ENCODE measurements at regions not wholly inside any gene's neighbourhood (a gene's known extent, or its start where the extent isn't known, plus 50 kb on each side); places are given as distances from the start of the nearest gene placed in this dataset.

DNA sequence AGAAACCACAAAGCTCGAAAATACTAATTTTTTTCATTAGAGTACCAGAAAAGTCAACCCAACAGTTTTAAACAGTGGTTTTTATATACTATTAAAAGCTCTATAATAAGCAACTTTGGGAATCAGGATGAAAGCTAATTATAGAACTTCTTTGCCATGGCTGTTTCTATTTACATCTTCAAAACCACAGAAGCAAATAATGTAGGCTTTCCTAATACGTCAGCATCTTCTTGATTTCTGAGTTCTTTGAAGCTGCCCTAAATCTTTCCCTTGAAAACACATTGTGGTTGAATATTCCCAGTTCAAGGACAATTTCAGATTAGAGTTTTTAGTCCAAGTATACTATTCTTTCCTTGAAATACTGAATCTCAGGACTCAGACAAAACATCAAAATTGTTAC, 460.2 kb upstream of the FAT1 start:
- H3K4me1 Mint-ChIP-seq: no peaks in the 10 kb centered on the region
- Histone ChIP-seq H3K27me3 (ENCODE audit: control insufficient read depth, insufficient read depth, low read length) (no peaks in the 10 kb centered on the region), H3K4me3 (ENCODE audit: low read length) (no peak overlapping the region), H3K9me3 (ENCODE audit: control insufficient read depth, insufficient read depth, low read length) (peaks cover 9% of the 10 kb centered on the region), H3K4me1 (ENCODE audit: control insufficient read depth, insufficient read depth, low read length) (no peaks in the 10 kb centered on the region), H3K36me3 (ENCODE audit: control insufficient read depth, insufficient read depth, low read length) (no peaks in the 10 kb centered on the region), H3K27ac (ENCODE audit: low read length) (no peak overlapping the region)
- ATAC-seq (no peak), DNase-seq (no peak)
- H3K27ac Mint-ChIP-seq: no peak overlapping the region
- intact Hi-C loops (cut with micrococcal nuclease): no loop called here
- no peak overlapping the region for H3K4me3 Mint-ChIP-seq
- H3K9me3 Mint-ChIP-seq: peaks cover 10 to 12% of the 10 kb centered on the region in 2 donors
- peaks cover 11% of the 10 kb centered on the region for H3K36me3 Mint-ChIP-seq
- TF ChIP-seq, protein P1, sequence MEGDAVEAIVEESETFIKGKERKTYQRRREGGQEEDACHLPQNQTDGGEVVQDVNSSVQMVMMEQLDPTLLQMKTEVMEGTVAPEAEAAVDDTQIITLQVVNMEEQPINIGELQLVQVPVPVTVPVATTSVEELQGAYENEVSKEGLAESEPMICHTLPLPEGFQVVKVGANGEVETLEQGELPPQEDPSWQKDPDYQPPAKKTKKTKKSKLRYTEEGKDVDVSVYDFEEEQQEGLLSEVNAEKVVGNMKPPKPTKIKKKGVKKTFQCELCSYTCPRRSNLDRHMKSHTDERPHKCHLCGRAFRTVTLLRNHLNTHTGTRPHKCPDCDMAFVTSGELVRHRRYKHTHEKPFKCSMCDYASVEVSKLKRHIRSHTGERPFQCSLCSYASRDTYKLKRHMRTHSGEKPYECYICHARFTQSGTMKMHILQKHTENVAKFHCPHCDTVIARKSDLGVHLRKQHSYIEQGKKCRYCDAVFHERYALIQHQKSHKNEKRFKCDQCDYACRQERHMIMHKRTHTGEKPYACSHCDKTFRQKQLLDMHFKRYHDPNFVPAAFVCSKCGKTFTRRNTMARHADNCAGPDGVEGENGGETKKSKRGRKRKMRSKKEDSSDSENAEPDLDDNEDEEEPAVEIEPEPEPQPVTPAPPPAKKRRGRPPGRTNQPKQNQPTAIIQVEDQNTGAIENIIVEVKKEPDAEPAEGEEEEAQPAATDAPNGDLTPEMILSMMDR (IDR thresholded peaks at IDR 0.05): no peak
- no peaks in the 10 kb centered on the region for H3K27me3 Mint-ChIP-seq (ENCODE audit: low read depth in 2 of 2)
- WGBS (ENCODE audit: insufficient coverage): 46% methylated on average over 2 of the region's 2 CpGs

DNA sequence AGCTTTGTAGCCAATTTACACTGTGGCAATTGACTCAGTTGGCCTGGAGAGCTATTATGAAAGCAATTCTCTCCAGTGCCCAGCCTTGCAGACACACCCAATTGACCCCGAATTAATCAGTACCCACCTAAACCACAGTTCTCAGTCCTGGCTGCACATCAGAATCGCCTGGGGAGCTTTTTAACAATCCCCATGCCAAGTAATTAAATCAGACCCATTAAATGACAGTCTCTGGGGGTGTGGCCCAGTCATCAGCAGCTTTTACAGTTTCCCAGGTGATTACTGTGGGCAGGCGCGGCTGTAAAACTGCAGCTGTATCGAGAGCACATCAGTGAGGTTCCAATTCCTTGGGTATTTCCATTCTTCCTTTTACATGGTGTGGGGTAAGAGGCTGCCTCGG, 460.9 kb upstream of the FAT1 start:
- Mint-ChIP-seq H3K4me1 (no peaks in the 10 kb centered on the region), H3K9me3 (peaks cover 11 to 15% of the 10 kb centered on the region in 2 donors)

DNA sequence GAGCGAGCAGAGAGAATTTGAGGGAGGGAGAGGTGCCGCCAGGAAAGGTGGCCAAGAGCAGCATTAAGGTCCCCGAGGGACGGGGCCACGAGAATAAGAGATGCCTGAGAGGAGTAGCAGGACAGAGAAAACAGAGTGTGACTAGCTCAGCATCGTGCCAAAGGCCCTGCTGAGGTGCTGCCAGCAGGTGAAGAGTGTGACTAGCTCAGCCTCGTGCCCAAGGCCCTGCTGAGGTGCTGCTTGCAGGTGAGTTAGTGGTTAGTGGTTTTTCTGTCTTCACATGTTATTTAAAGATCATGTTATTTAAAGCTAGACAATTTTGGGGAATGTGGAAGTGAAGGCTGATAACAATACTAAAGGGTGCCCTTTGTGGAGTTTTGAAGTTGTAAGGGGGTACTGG, 464.5 kb upstream of the FAT1 start:
- H3K9me3 Mint-ChIP-seq: peaks cover 10 to 13% of the 10 kb centered on the region in 2 donors
- intact Hi-C loops (cut with micrococcal nuclease): no loop called here
- H3K4me3 ChIP-seq (ENCODE audit: low read length): no peak overlapping the region
- TF ChIP-seq, protein P1 (IDR thresholded peaks at IDR 0.05): no peak
- H3K27ac ChIP-seq (ENCODE audit: low read length): no peak overlapping the region
- peaks cover 9% of the 10 kb centered on the region for H3K9me3 ChIP-seq (ENCODE audit: control insufficient read depth, insufficient read depth, low read length)
- no peaks in the 10 kb centered on the region for H3K27me3 Mint-ChIP-seq (ENCODE audit: low read depth in 2 of 2)
- peaks cover 11% of the 10 kb centered on the region for H3K36me3 Mint-ChIP-seq
- no peaks in the 10 kb centered on the region for H3K36me3 ChIP-seq (ENCODE audit: control insufficient read depth, insufficient read depth, low read length)
- H3K27me3 ChIP-seq (ENCODE audit: control insufficient read depth, insufficient read depth, low read length): no peaks in the 10 kb centered on the region
- WGBS (ENCODE audit: insufficient coverage): 61% methylated on average over 7 of the region's 7 CpGs
- H3K4me1 Mint-ChIP-seq: no peaks in the 10 kb centered on the region
- no peak for ATAC-seq
- no peaks in the 10 kb centered on the region for H3K4me1 ChIP-seq (ENCODE audit: control insufficient read depth, insufficient read depth, low read length)
- DNase-seq: no peak
- H3K27ac Mint-ChIP-seq: no peak overlapping the region
- no peak overlapping the region for H3K4me3 Mint-ChIP-seq

More for the DNA sequence above, 460.9 kb upstream of the FAT1 start:
- Mint-ChIP-seq H3K27ac (no peak overlapping the region), H3K4me3 (no peak overlapping the region), H3K27me3 (ENCODE audit: low read depth in 2 of 2) (no peaks in the 10 kb centered on the region), H3K36me3 (peaks cover 11% of the 10 kb centered on the region)
- 73% methylated on average over 5 of the region's 6 CpGs for WGBS (ENCODE audit: insufficient coverage)
- intact Hi-C loops (cut with micrococcal nuclease): no loop called here
- Histone ChIP-seq H3K27me3 (ENCODE audit: control insufficient read depth, insufficient read depth, low read length) (no peaks in the 10 kb centered on the region), H3K4me3 (ENCODE audit: low read length) (no peak overlapping the region), H3K4me1 (ENCODE audit: control insufficient read depth, insufficient read depth, low read length) (no peaks in the 10 kb centered on the region), H3K9me3 (ENCODE audit: control insufficient read depth, insufficient read depth, low read length) (peaks cover 9% of the 10 kb centered on the region), H3K27ac (ENCODE audit: low read length) (no peak overlapping the region), H3K36me3 (ENCODE audit: control insufficient read depth, insufficient read depth, low read length) (no peaks in the 10 kb centered on the region)
- TF ChIP-seq, protein P1 (IDR thresholded peaks at IDR 0.05): no peak
- ATAC-seq (no peak), DNase-seq (no peak)

DNA sequence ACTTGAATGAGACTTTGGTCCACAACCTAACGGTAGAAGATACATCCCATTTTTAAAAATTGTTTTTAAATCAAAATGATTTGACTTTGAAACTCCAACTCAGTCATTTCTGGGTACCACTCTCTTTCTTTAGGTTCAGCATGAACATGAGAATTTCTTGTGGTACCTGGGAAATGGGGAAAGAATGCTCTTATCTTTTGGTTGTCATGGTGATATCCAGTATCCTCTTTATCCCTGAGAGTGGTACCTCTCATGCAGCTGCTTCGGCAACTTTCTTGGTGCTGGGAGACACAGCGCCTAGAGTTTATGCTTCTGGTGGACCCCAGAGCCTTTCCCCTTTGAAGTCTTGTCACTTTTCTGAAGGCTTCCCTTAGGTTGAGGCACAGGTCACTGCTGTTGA, 465.1 kb upstream of the FAT1 start:
- Mint-ChIP-seq H3K27ac (no peak overlapping the region), H3K4me3 (no peak overlapping the region), H3K4me1 (no peaks in the 10 kb centered on the region), H3K36me3 (peaks cover 11% of the 10 kb centered on the region), H3K9me3 (peaks cover 10% of the 10 kb centered on the region in 2 donors), H3K27me3 (ENCODE audit: low read depth in 2 of 2) (no peaks in the 10 kb centered on the region)
- Histone ChIP-seq H3K4me3 (ENCODE audit: low read length) (no peak overlapping the region), H3K9me3 (ENCODE audit: control insufficient read depth, insufficient read depth, low read length) (peaks cover 9% of the 10 kb centered on the region), H3K27me3 (ENCODE audit: control insufficient read depth, insufficient read depth, low read length) (no peaks in the 10 kb centered on the region), H3K27ac (ENCODE audit: low read length) (no peak overlapping the region), H3K4me1 (ENCODE audit: control insufficient read depth, insufficient read depth, low read length) (no peaks in the 10 kb centered on the region), H3K36me3 (ENCODE audit: control insufficient read depth, insufficient read depth, low read length) (no peaks in the 10 kb centered on the region)
- TF ChIP-seq, protein P1 (IDR thresholded peaks at IDR 0.05): no peak
- no peak for DNase-seq
- 78% methylated on average over 3 of the region's 3 CpGs for WGBS (ENCODE audit: insufficient coverage)
- intact Hi-C loops (cut with micrococcal nuclease): no loop called here
- no peak for ATAC-seq
